HG03095 (cell line): ENCODE measurements at regions not wholly inside any gene's neighbourhood (a gene's known extent, or its start where the extent isn't known, plus 50 kb on each side); places are given as distances from the start of the nearest gene placed in this dataset.

Experiments
- ATAC-seq: cut with Tn5 transposase; IDR thresholded peaks from one replicate; pipeline ENCODE4 v1.9.1; 2021; ENCODE audit warnings: moderate library complexity; ENCODE audit not compliant: unreplicated experiment

GRCh38 chr15:62985768-62986167, 56.8 kb upstream of the TPM1 start:
- ATAC-seq, result no peak

- no peak for ATAC-seq
Observed at GRCh38 chr15:62986948-62987347, 55.6 kb upstream of the TPM1 start.

GRCh38 chr15:62988701-62989100, 53.8 kb upstream of the TPM1 start:
- ATAC-seq, result no peak

- no peak for ATAC-seq
Observed at GRCh38 chr15:62989366-62990055, 53.0 kb upstream of the TPM1 start.

GRCh38 chr15:62991698-62992097, 50.8 kb upstream of the TPM1 start:
- no peak for ATAC-seq

- no peak for ATAC-seq
Observed at GRCh38 chr15:62992302-62992701, 50.2 kb upstream of the TPM1 start.
